Stimulated activated CD4-positive, alpha-beta T cell treated with anti-CD3 and anti-CD28 coated beads, Interleukin-1b, Interleukin-23, amount 100 ng/mL, for 1 hour (primary cell): ENCODE measurements at regions not wholly inside any gene's neighbourhood (a gene's known extent, or its start where the extent isn't known, plus 50 kb on each side); places are given as distances from the start of the nearest gene placed in this dataset.

Experiments
- DNase-seq, 2 donors: peaks; one replicate each; pipeline ENCODE4 v3.0.0-alpha.2; 2020; ENCODE audit warnings: low read depth in 2 of 2

DNA sequence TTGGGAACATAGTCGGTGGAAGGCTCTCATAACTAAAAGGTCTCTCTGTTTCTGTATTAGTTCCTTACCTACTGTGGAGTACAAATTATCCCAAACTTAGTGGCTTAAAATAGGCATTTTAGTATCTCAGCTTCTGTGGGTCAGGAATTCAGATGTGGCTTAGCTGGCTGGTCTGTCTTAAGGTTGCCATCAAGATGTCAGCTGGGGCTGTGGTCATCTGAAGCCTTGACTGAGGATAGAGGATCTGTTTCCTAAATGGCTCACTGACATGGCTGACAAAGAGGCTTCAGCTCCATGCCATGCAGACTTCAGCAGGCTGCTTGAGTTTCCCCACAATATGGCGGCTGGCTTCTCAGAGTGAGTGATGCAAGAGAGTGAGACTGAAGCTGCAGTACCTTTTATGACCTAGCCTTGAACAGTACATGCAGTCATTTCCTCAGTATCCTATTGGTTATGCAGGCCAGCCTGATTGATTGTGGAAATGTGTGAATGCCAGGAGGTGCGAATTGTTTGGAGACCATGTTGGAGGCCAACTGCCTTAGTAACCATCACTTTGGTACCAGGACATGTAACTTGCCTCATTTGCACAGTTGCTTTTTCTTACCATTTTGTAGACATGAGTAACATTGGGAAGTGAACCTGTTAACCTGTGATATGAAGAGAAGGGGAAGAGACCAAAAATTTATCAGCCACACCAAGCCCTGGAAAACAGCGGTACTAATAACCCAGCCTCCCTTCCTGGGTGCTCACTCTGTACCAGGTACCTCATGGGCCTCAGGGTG is 152.8 kb upstream of the IER5L start:
- DNase-seq: no peak

DNA sequence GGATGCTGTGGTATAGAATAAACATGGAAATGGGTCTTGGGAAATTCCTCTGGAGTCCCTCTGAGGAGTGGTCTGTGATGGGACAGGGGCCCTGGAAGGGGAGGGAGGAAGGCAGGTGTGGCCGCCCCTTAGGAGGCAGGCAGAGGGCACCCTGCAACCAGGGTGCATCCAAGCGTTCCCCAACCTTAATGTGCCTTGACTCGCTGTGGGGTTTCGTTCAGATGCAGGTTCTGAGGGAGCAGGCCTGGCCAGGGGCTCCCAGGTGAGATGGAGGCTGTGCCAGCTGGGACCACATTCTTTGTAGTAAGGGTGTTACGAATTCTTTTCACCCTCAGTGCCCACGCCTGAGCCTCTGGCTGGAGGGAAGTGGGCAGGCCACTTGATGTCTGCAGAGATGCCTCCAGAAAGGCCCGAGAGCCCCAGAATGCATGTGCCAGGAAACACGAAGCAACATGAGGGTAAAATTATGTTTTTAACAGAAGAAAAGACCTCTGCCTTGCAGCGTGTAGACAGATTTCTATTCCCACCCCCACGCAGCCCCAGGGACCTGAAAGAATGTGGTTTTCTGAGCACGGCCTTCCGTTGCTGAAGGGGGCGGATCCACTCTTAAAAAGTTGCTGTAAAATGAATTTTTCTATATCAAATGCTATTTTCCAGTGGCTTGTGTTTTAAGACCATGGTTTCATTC is 150.4 kb upstream of the IER5L start:
- DNase-seq: no peak

GRCh38 chr9:129327552-129328328 is 149.7 kb upstream of the IER5L start:
- no peak for DNase-seq

GRCh38 chr9:129326061-129327005 is 148.3 kb upstream of the IER5L start:
- no peak for DNase-seq

DNA sequence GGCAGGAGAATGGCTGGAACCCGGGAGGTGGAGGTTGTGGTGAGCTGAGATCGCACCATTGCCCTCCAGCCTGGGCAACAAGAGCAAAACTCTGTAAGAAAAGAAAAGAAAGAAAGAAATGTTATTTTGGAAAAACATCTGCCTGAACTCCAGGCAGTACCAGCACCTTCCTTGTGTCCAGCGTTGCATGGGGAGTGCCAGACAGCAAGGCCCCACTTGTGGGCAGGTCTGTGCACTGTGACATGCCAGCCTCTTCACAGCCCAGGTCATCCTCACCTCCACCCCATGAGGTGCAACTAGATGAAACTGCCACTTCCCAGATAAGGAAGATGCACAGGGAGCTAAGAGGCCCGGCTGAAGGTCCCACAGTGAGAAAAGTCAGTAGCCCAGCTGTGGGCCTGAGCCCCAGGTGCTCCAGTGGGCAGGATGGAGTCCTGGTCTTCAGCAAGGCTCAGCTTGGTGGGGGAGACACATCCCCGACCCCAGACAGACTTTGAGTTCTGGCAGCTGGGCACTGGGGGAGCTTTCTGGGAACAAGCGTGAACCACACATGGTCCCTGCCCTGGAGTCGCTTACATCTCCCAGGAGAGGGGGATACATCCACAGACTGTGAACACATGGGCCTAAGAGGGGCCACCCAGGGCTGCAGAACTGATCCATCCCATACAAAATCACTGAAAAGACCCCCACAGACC is 146.9 kb upstream of the IER5L start:
- DNase-seq: no peak

- DNase-seq: no peak
Measured at GRCh38 chr9:129323999-129324553, 146.0 kb upstream of the IER5L start.

- no peak for DNase-seq
Measured at GRCh38 chr9:129323376-129323998, 145.4 kb upstream of the IER5L start.

GRCh38 chr9:129322641-129323375 is 144.7 kb upstream of the IER5L start:
- DNase-seq: no peak

- DNase-seq: no peak
Measured at GRCh38 chr9:129322022-129322621, 144.1 kb upstream of the IER5L start.

DNA sequence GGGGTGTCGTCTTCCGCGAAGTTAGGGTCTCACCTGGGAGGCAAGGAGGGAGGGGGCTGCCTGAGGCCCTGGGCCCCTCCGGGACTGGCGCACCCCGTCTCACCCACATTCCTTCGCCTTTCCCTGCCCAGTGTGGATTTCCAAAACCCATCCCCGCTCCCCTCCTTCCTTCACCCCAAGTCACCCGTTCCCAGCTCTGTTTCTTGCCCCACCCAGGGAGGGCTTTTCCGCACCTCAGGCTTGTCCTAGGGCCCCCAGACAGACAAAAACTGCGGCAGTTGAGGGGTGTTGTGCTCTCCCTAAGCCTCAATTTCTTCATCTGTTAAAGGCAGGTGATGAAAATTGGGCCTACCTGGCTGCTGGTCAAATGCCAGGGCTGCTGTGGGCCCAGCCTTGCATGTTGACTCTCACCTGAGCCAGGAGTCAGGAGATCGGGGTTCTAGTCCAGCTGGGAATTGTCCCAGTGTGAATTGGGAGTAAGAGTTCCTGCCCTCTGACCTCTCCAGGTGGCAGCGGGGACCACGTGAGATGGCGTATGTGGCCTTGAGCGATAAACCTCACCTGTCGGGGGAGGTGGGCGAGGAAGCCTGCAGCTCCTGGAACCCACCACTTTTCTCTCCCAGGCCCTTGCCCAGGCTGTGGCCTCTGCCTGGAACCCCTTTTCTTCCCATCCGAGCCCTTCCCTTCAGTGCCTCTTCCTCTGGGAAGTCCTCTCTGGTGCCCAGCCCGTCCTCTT is 143.4 kb upstream of the IER5L start:
- no peak for DNase-seq

DNA sequence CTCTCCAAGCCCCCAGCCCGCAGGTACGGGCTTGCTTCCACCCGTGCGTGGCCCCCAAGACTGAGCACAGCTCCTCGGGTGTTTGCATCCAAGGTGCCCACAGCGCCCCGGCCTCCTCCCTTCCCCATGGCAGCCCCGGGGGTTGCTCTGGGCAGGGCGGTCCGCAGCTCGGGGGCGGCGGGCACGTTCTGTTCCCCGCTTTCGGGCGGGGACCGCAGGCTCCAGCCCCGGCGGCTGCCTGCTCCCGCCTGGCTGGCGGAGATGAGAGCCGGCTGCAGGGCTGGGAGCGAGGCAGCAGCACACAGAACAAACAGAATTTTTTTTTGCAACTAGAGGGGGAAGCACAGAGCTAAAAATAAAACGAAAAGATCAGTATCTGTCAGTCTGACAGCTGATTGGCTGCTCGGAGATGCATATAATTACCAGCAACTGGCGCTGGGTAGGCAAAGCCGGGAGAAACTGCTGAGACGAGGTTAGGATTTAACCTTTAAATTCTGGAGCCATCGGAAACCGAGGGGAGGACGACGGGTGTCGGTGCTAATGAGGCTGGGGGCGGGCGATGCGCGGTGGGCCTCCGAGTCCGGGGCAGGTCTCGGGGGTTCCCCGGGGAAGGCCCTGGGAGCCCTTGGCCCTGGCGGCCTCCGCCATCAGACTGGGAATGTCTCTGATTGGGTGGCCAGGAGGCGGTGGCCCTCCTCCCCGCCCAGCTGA is 142.7 kb upstream of the IER5L start:
- peak in 1 of 2 donors; percentile 13 for DNase-seq

DNA sequence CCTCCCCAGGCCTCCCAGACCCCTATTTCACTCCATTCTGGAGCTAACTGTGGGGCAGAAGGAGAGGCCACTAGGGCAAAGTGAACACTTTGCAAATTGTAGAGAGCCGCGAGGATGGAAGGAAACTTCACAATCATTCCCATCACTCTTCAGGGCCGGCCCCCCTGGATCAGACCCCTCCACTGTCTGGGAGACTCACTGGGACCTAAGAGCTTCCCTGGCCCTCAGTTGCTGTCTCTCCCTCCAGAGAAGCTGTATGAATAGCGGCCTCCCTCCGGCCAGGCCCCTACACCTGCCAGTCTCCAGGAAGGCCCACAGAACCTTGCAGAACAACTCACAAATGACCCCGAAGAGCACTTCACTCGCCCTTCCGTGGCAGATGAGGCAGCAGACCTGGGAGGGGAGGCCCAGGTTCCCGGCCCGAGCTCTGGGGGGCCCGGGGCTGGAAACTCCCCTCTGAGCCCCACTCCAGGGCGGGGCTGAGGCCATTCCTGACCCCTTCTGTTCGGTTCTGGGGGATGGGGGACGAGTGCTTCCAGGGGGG is 141.9 kb upstream of the IER5L start:
- DNase-seq: no peak

DNA sequence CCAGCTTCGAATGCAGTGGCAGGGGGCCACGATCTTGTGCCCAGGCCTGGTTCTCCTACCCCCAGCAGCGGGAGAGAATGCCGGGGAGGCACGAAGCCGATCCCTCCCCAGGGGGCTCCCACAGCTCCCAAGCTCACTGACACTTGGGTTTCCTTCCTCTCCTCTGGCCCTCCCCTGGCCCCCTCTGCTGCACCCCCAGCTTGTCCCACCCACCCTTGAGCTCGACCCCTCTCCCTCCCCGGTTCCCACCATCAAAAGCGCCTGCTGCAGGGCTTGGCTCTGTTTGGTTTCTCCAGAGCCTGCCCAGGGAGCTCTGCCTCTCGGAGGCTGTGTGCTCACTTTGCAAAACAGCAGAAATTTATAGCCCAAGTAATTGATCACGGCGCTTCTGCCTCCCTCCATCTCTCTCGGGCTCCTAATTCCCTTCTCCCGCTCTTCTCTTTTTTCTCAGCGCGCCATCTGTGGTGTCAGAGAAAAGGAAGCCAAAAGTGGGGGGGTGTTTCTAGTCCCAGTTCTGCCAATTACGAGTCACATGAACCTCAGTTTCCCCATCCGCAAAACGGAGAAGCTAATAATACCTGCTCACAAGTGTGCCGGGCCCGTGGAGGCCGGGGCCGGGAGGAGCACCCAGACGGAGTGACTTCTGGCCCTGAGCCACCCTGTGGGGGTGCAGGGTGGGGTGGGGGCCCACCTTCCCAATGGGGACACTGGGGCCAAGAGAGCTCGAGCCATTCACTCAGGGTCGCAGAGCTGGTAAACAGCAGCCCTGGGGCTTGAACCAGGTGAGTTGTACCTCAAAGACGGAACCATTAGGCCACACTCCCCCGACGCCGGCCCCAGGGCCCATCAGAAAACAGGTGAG is 141.2 kb upstream of the IER5L start:
- DNase-seq: no peak

DNA sequence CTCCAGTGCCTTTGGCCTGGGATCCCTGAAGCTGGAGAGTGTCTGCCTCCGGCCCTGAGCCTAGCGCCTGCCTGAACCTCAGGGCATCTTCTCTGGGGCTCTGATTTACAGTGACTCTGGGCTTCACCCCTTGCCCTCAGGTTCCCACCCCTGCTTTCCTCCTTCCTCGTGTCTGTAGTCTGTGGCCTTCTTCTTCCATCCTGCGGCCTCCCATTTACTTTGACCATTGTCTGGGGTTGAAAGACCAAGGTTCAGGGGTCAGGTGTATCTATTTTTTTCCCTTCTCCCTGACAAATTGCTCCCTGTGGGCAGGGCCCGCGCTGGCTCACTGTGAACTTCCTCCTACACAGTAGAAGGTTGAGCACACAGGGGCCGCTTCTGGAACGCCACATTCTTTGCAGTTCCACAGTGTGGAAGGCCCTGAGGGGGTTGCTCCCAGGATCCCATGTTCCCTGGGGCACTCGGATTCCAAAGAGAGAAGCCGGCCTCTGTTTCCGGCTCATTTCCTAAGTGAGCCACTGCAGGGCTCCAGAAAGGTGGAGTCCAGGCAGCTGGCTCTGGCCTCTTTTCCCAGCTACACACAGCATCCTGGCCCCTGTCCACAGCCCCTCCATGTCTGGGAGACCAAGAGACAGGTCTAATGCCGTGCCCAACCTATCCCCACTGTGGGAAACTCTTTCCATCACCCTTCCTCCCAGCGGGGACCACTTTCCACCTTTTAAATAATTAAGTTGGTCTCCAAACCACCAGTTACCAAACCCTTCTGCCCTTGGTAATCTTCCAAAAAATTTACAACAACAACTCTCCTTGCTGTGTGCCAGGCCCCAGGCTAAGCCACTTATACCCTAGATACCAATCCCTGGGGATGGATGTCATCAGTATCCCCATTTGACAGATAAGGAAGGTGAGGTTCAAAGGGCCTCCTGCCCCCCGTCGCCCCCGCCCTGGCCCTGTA is 140.3 kb upstream of the IER5L start:
- DNase-seq: no peak
